Breast epithelium (tissue), 3 donors: ENCODE measurements at regions not wholly inside any gene's neighbourhood (a gene's known extent, or its start where the extent isn't known, plus 50 kb on each side); places are given as distances from the start of the nearest gene placed in this dataset.

ENCODE experiments used
- CTCF ChIP-seq, 3 donors: fragments of 450-650 bp; IDR thresholded peaks; one replicate each; pipeline ENCODE4 v1.5.1; 2016 to 2017; ENCODE audit warnings: antibody characterized with exemption in 3 of 3, mild to moderate bottlenecking in 3 of 3, moderate library complexity in 3 of 3
- POLR2A ChIP-seq: fragments of 450-650 bp; IDR thresholded peaks from one replicate; pipeline ENCODE4 v1.6.1; 2016; ENCODE audit warnings: antibody characterized with exemption, mild to moderate bottlenecking, moderate library complexity

GRCh38 chr22:34638128-34638527, 427.8 kb upstream of the ISX start:
- TF ChIP-seq CTCF (IDR thresholded peaks at IDR 0.05) (no peak), POLR2A (no peak)
